Keratinocyte (primary cell): ENCODE measurements at regions not wholly inside any gene's neighbourhood (a gene's known extent, or its start where the extent isn't known, plus 50 kb on each side); places are given as distances from the start of the nearest gene placed in this dataset.
"Not testable (repeated sequence)": the region's sequence is repeated elsewhere in the genome, so short reads cannot be mapped to it uniquely, and the experiment has no call there.

Experiments
- DNase-seq: peaks from one replicate; pipeline ENCODE4 v3.0.0-alpha.2; 2011; ENCODE audit warnings: low read depth, missing footprints, low spot score
- FAIRE-seq: peaks from 2 replicates; lab custom pipeline; 2011; peaks lifted over from hg19 to GRCh38; lab: Jason Lieb, UNC
- H2AFZ ChIP-seq: 2 replicates; pipeline ENCODE4 v1.6.0; 2012; ENCODE audit warnings: low read length, control low read depth, inconsistent platforms; ENCODE audit not compliant: control insufficient read depth
- H3K27ac ChIP-seq: 2 replicates; pipeline ENCODE4 v1.5.1; 2011; ENCODE audit warnings: low read length; ENCODE audit not compliant: control insufficient read depth, insufficient read depth
- H3K27me3 ChIP-seq: 3 replicates; pipeline ENCODE4 v1.6.0; 2011; ENCODE audit warnings: low read length; ENCODE audit not compliant: control insufficient read depth, insufficient read depth; ENCODE audit errors: extremely low read depth
- H3K36me3 ChIP-seq, 2 experiments: 2 replicates in 1 of 2; 3 replicates in 1 of 2; pipeline ENCODE4 v1.5.1; 2011; ENCODE audit warnings: low read length in 2 of 2, mild to moderate bottlenecking in 1 of 2; ENCODE audit not compliant: control insufficient read depth in 2 of 2, insufficient read depth in 2 of 2; ENCODE audit errors: extremely low read depth in 1 of 2
- H3K4me1 ChIP-seq: 3 replicates; pipeline ENCODE4 v1.5.1; 2011; ENCODE audit warnings: low read length; ENCODE audit not compliant: control insufficient read depth, insufficient read depth; ENCODE audit errors: extremely low read depth
- H3K4me2 ChIP-seq: 3 replicates; pipeline ENCODE4 v1.6.0; 2011; ENCODE audit warnings: low read depth, low read length; ENCODE audit not compliant: control insufficient read depth, insufficient read depth; ENCODE audit errors: extremely low read depth
- H3K4me3 ChIP-seq, 3 experiments: fragments of 200-600 bp in 1 of 3; sonication (generic) in 1 of 3; 2 replicates in 2 of 3; 3 replicates in 1 of 3; pipeline ENCODE4 v1.5.1; 2011 to 2016; ENCODE audit warnings: low read length in 3 of 3, mild to moderate bottlenecking in 3 of 3, control low read depth in 2 of 3, inconsistent platforms in 1 of 3, low read depth in 1 of 3, mixed read lengths in 1 of 3, mixed run types in 1 of 3, moderate library complexity in 1 of 3; ENCODE audit not compliant: control insufficient read depth in 2 of 3, insufficient read depth in 2 of 3; ENCODE audit errors: extremely low read depth in 1 of 3
- H3K79me2 ChIP-seq: 2 replicates; pipeline ENCODE4 v1.6.0; 2012; ENCODE audit warnings: low read length; ENCODE audit not compliant: control insufficient read depth, insufficient read depth
- H3K9ac ChIP-seq: 3 replicates; pipeline ENCODE4 v1.6.0; 2011; ENCODE audit warnings: low read length; ENCODE audit not compliant: control insufficient read depth, insufficient read depth; ENCODE audit errors: extremely low read depth
- H3K9me1 ChIP-seq: 3 replicates; pipeline ENCODE4 v1.6.0; 2011; ENCODE audit warnings: low read length; ENCODE audit not compliant: control insufficient read depth, insufficient read depth; ENCODE audit errors: extremely low read depth
- H3K9me3 ChIP-seq: 2 replicates; pipeline ENCODE4 v1.5.1; 2012; ENCODE audit warnings: low read depth, low read length; ENCODE audit not compliant: control insufficient read depth
- H4K20me1 ChIP-seq: 3 replicates; pipeline ENCODE4 v1.6.0; 2011; ENCODE audit warnings: low read length; ENCODE audit not compliant: control insufficient read depth, insufficient read depth; ENCODE audit errors: extremely low read depth
- EZH2 ChIP-seq: IDR thresholded peaks from one replicate; pipeline ENCODE4 v1.6.1; 2012; ENCODE audit warnings: inconsistent platforms, mild to moderate bottlenecking, low read length, moderate library complexity
- dilution Hi-C: fragments of 300-500 bp; cut with MboI; formaldehyde crosslinking; loops from one replicate; pipeline ENCODE4 v1.7.0; 2020; ENCODE audit warnings: low sequenced_read_pairs; ENCODE audit not compliant: extremely low pct_ligation_motif_present
- TF ChIP-seq, protein P1 (sequence below), 3 experiments: IDR thresholded peaks in 1 of 3; conservative IDR thresholded peaks in 1 of 3; optimal IDR thresholded peaks in 1 of 3; 2 replicates in 2 of 3; 3 replicates in 1 of 3; pipeline versions ENCODE3 to v1.5.1; 2011; ENCODE audit warnings: low read length in 3 of 3, mild to moderate bottlenecking in 3 of 3, moderate library complexity in 2 of 3, control low read depth in 1 of 3, inconsistent platforms in 1 of 3; ENCODE audit not compliant: insufficient read depth in 2 of 3; ENCODE audit errors: extremely low read depth in 1 of 3

- Histone ChIP-seq H2AFZ (no peak overlapping the region), H3K36me3 (no peaks in the 10 kb centered on the region), H3K4me3 (no peak overlapping the region), H3K9me1 (no peaks in the 10 kb centered on the region), H4K20me1 (no peaks in the 10 kb centered on the region), H3K27me3 (no peaks in the 10 kb centered on the region), H3K4me2 (no peak overlapping the region), H3K27ac (no peak overlapping the region), H3K9ac (no peak overlapping the region), H3K79me2 (no peaks in the 10 kb centered on the region), H3K4me1 (no peaks in the 10 kb centered on the region), H3K9me3 (no peaks in the 10 kb centered on the region)
- FAIRE-seq (no peak), DNase-seq (no peak)
- dilution Hi-C loops: no loop called here
- TF ChIP-seq, protein P1, sequence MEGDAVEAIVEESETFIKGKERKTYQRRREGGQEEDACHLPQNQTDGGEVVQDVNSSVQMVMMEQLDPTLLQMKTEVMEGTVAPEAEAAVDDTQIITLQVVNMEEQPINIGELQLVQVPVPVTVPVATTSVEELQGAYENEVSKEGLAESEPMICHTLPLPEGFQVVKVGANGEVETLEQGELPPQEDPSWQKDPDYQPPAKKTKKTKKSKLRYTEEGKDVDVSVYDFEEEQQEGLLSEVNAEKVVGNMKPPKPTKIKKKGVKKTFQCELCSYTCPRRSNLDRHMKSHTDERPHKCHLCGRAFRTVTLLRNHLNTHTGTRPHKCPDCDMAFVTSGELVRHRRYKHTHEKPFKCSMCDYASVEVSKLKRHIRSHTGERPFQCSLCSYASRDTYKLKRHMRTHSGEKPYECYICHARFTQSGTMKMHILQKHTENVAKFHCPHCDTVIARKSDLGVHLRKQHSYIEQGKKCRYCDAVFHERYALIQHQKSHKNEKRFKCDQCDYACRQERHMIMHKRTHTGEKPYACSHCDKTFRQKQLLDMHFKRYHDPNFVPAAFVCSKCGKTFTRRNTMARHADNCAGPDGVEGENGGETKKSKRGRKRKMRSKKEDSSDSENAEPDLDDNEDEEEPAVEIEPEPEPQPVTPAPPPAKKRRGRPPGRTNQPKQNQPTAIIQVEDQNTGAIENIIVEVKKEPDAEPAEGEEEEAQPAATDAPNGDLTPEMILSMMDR (optimal IDR thresholded peaks at IDR 0.05 in 1 of 3, IDR thresholded peaks at IDR 0.05 in 1 of 3, conservative IDR thresholded peaks at IDR 0.05 in 1 of 3; ENCODE audit: extremely low read depth in 1 of 3, insufficient read depth in 2 of 3, low read length in 3 of 3): no peak
- TF ChIP-seq EZH2: no peak
Observed at GRCh38 chr2:7440977-7441376, 523.8 kb downstream of the RNF144A start.

- DNase-seq, H3K4me2 ChIP-seq, H3K9ac ChIP-seq, FAIRE-seq, dilution Hi-C loops, H3K27ac ChIP-seq, H2AFZ ChIP-seq, H3K9me1 ChIP-seq, H3K4me3 ChIP-seq, H4K20me1 ChIP-seq, H3K4me1 ChIP-seq, H3K36me3 ChIP-seq, H3K27me3 ChIP-seq, H3K79me2 ChIP-seq, H3K9me3 ChIP-seq: not testable (repeated sequence)
Observed at GRCh38 chr2:7441841-7442240, 524.6 kb downstream of the RNF144A start.

GRCh38 chr2:7444626-7445025 lies 527.4 kb downstream of the RNF144A start:
- no peak for TF ChIP-seq EZH2
- TF ChIP-seq, protein P1 (optimal IDR thresholded peaks at IDR 0.05 in 1 of 3, IDR thresholded peaks at IDR 0.05 in 1 of 3, conservative IDR thresholded peaks at IDR 0.05 in 1 of 3; ENCODE audit: extremely low read depth in 1 of 3, insufficient read depth in 2 of 3, low read length in 3 of 3): no peak
- FAIRE-seq (no peak), DNase-seq (no peak)

More at GRCh38 chr2:7444626-7445025, 527.4 kb downstream of the RNF144A start:
- dilution Hi-C loops: no loop called here
- no peak overlapping the region for H3K4me2 ChIP-seq
- H4K20me1 ChIP-seq: no peaks in the 10 kb centered on the region
- no peak overlapping the region for H3K27ac ChIP-seq
- no peaks in the 10 kb centered on the region for H3K79me2 ChIP-seq
- no peak overlapping the region for H3K9ac ChIP-seq
- no peaks in the 10 kb centered on the region for H3K4me1 ChIP-seq
- H3K36me3 ChIP-seq: no peaks in the 10 kb centered on the region
- no peaks in the 10 kb centered on the region for H3K27me3 ChIP-seq
- H3K4me3 ChIP-seq: no peak overlapping the region
- no peak overlapping the region for H2AFZ ChIP-seq
- H3K9me1 ChIP-seq: no peaks in the 10 kb centered on the region
- no peaks in the 10 kb centered on the region for H3K9me3 ChIP-seq
